ENCODE measurements at regions not wholly inside any gene's neighbourhood (a gene's known extent, or its start where the extent isn't known, plus 50 kb on each side); places are given as distances from the start of the nearest gene placed in this dataset.

GRCh38 chr13:75091718-75092117, 390.3 kb downstream of the TBC1D4 start:
- TF ChIP-seq CTCF (IDR thresholded peaks at IDR 0.05): no peak
- no peak for TF ChIP-seq POLR2A (IDR thresholded peaks at IDR 0.05)
